Endothelial cell of umbilical vein (primary cell): ENCODE measurements at regions not wholly inside any gene's neighbourhood (a gene's known extent, or its start where the extent isn't known, plus 50 kb on each side); places are given as distances from the start of the nearest gene placed in this dataset.

Experiments used
- BruUV-seq: library from RNA; stranded (reverse); fragments of 400-500 nt; replicated peaks from 2 replicates; lab custom pipeline; 2021; lab: Mats Ljungman, UMichigan
- CTCF ChIA-PET: fragments of 300-600, 350-600 bp; sonication (Branson Sonifier 250); formaldehyde crosslinking; loops from one replicate; lab custom pipeline; 2021; ENCODE audit warnings: antibody characterized with exemption, inconsistent platforms; lab: Charles Lee
- POLR2A ChIA-PET: fragments of 300-600, 350-600 bp; sonication (Branson Sonifier 250); formaldehyde crosslinking; loops from one replicate; lab custom pipeline; 2021; ENCODE audit warnings: antibody characterized with exemption, inconsistent platforms; lab: Charles Lee
- DNase-seq: peaks from one replicate; pipeline ENCODE4 v3.0.0-alpha.2; 2011; ENCODE audit warnings: low read depth, low spot score
- FAIRE-seq: peaks from 2 replicates; lab custom pipeline; 2011; peaks lifted over from hg19 to GRCh38; lab: Jason Lieb, UNC
- H2AFZ ChIP-seq: 2 replicates; pipeline ENCODE4 v1.6.0; 2012; ENCODE audit warnings: low read depth, low read length, control low read depth, inconsistent platforms
- H3K27ac ChIP-seq: 2 replicates; pipeline ENCODE4 v1.5.1; 2011; ENCODE audit warnings: low read depth, mild to moderate bottlenecking, control low read depth, low read length, moderate library complexity; ENCODE audit not compliant: insufficient read depth
- H3K27me3 ChIP-seq, 2 experiments: 2 replicates each; pipeline versions ENCODE4 v1.6.0 to v1.6.1; 2011; ENCODE audit warnings: low read length in 2 of 2, mixed read lengths in 1 of 2; ENCODE audit not compliant: control insufficient read depth in 2 of 2, insufficient read depth in 2 of 2
- H3K36me3 ChIP-seq, 2 experiments: 2 replicates in 1 of 2; 3 replicates in 1 of 2; pipeline ENCODE4 v1.5.1; 2011; ENCODE audit warnings: low read length in 2 of 2, mild to moderate bottlenecking in 1 of 2, moderate library complexity in 1 of 2; ENCODE audit not compliant: control insufficient read depth in 2 of 2, insufficient read depth in 2 of 2; ENCODE audit errors: extremely low read depth in 1 of 2
- H3K4me1 ChIP-seq: 3 replicates; pipeline ENCODE4 v1.5.1; 2011; ENCODE audit warnings: mild to moderate bottlenecking, low read length; ENCODE audit not compliant: control insufficient read depth, insufficient read depth; ENCODE audit errors: extremely low read depth
- H3K4me2 ChIP-seq: 2 replicates; pipeline ENCODE4 v1.6.1; 2011; ENCODE audit warnings: low read length, control low read depth, mixed read lengths; ENCODE audit not compliant: insufficient read depth
- H3K4me3 ChIP-seq, 3 experiments: fragments of 200-600 bp in 1 of 3; sonication (generic), shearing (Covaris generic) in 1 of 3; replicated peaks in 1 of 3; 2 replicates each; pipeline ENCODE4 v1.5.1; 2011 to 2016; ENCODE audit warnings: control low read depth in 3 of 3, low read length in 3 of 3, mild to moderate bottlenecking in 2 of 3, inconsistent platforms in 1 of 3, low read depth in 1 of 3, moderate library complexity in 1 of 3; ENCODE audit not compliant: insufficient read depth in 1 of 3
- H3K79me2 ChIP-seq: 2 replicates; pipeline ENCODE4 v1.6.0; 2012; ENCODE audit warnings: low read length, inconsistent platforms; ENCODE audit not compliant: control insufficient read depth, insufficient read depth
- H3K9ac ChIP-seq: replicated peaks from 2 replicates; pipeline ENCODE3; 2011; ENCODE audit warnings: low read length, control low read depth; ENCODE audit not compliant: insufficient read depth; ENCODE audit errors: extremely low read depth
- H3K9me1 ChIP-seq: replicated peaks from 3 replicates; pipeline ENCODE4 v1.6.0; 2011; ENCODE audit warnings: mild to moderate bottlenecking, low read length; ENCODE audit not compliant: control insufficient read depth, insufficient read depth; ENCODE audit errors: extremely low read depth
- H3K9me3 ChIP-seq: replicated peaks from 2 replicates; pipeline ENCODE4 v1.5.1; 2012; ENCODE audit warnings: low read length, inconsistent platforms; ENCODE audit not compliant: control insufficient read depth, insufficient read depth
- H4K20me1 ChIP-seq: replicated peaks from 2 replicates; pipeline ENCODE3; 2011; ENCODE audit warnings: mild to moderate bottlenecking, low read length; ENCODE audit not compliant: control insufficient read depth, insufficient read depth; ENCODE audit errors: extremely low read depth
- EZH2 ChIP-seq: IDR thresholded peaks from 2 replicates; pipeline ENCODE4 v1.6.1; 2012; ENCODE audit warnings: borderline replicate concordance, low read depth, mild to moderate bottlenecking, moderate library complexity, low read length, inconsistent platforms; ENCODE audit not compliant: severe bottlenecking
- FOS ChIP-seq: IDR thresholded peaks from 2 replicates; pipeline ENCODE4 v1.6.1; 2011; ENCODE audit warnings: mild to moderate bottlenecking, low read length, moderate library complexity, borderline replicate concordance; ENCODE audit not compliant: insufficient read depth
- GATA2 ChIP-seq: IDR thresholded peaks from 2 replicates; pipeline ENCODE4 v1.7.0; 2011; ENCODE audit warnings: low read depth, mild to moderate bottlenecking, moderate library complexity, mixed read lengths, low read length; ENCODE audit not compliant: insufficient read length, insufficient read depth
- JUN ChIP-seq: IDR thresholded peaks from 2 replicates; pipeline ENCODE4 v1.6.1; 2011; ENCODE audit warnings: borderline replicate concordance, low read depth; ENCODE audit not compliant: insufficient read length, insufficient read depth
- MYC ChIP-seq: IDR thresholded peaks from one replicate; pipeline ENCODE4 v1.6.1; 2011; ENCODE audit warnings: mild to moderate bottlenecking, low read depth, low read length
- POLR2A ChIP-seq: IDR thresholded peaks from 2 replicates; pipeline ENCODE4 v1.6.1; 2012; ENCODE audit warnings: low read depth, mild to moderate bottlenecking, control low read depth, low read length
- POLR2AphosphoS5 ChIP-seq: IDR thresholded peaks from 2 replicates; pipeline ENCODE4 v1.6.1; 2012; ENCODE audit warnings: low read depth, mild to moderate bottlenecking, control low read depth, low read length, moderate library complexity; ENCODE audit not compliant: insufficient read depth
- dilution Hi-C: fragments of 300-500 bp; cut with MboI; formaldehyde crosslinking; loops from one replicate; pipeline ENCODE4 v1.15.0; 2019; ENCODE audit warnings: low sequenced_read_pairs; ENCODE audit not compliant: extremely low pct_ligation_motif_present
- intact Hi-C: fragments of 100-400 bp; cut with micrococcal nuclease; formaldehyde crosslinking; loops from one replicate; pipeline ENCODE4 v1.10.0; 2022
- TF ChIP-seq, protein P1 (sequence below), 2 donors: IDR thresholded peaks; 1 replicate in 1 of 2; 2 replicates in 1 of 2; pipeline ENCODE4 v1.5.1; 2011; ENCODE audit warnings: low read length in 2 of 2, mild to moderate bottlenecking in 2 of 2, moderate library complexity in 2 of 2, control low read depth in 1 of 2, inconsistent platforms in 1 of 2, low read depth in 1 of 2; ENCODE audit not compliant: insufficient read depth in 1 of 2; ENCODE audit errors: extremely low read depth in 1 of 2
- TF ChIP-seq, protein P2 (sequence below): IDR thresholded peaks from 2 replicates; pipeline ENCODE4 v1.6.1; 2011; ENCODE audit not compliant: insufficient read depth, insufficient read length

DNA sequence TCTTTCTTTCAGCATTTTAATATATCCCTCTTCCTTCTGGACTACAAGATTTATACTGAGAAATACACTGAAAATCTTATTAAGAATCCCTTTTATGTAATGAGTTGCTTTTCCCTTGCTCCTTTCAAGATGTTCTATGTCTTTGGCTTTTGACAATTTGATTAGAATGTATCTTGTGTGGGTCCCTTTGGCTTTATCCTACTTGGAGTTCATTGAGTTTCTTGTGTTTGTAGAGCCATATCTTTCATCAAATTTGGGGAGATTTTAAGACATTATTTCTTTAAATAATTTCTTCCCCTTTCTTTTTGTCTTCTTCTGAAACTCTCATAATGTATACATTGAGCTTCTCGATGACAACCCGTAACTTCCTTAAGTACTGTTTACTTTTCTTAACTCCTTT is 739.9 kb upstream of the AMOT start:
- no peaks in the 10 kb centered on the region for H3K9me1 ChIP-seq
- TF ChIP-seq MYC (no peak), POLR2AphosphoS5 (no peak), POLR2A (no peak), GATA2 (no peak), EZH2 (no peak), JUN (no peak), FOS (no peak)
- TF ChIP-seq, protein P1, sequence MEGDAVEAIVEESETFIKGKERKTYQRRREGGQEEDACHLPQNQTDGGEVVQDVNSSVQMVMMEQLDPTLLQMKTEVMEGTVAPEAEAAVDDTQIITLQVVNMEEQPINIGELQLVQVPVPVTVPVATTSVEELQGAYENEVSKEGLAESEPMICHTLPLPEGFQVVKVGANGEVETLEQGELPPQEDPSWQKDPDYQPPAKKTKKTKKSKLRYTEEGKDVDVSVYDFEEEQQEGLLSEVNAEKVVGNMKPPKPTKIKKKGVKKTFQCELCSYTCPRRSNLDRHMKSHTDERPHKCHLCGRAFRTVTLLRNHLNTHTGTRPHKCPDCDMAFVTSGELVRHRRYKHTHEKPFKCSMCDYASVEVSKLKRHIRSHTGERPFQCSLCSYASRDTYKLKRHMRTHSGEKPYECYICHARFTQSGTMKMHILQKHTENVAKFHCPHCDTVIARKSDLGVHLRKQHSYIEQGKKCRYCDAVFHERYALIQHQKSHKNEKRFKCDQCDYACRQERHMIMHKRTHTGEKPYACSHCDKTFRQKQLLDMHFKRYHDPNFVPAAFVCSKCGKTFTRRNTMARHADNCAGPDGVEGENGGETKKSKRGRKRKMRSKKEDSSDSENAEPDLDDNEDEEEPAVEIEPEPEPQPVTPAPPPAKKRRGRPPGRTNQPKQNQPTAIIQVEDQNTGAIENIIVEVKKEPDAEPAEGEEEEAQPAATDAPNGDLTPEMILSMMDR (IDR thresholded peaks at IDR 0.05; ENCODE audit: extremely low read depth in 1 of 2, insufficient read depth in 1 of 2, low read depth in 1 of 2, low read length in 2 of 2): no peak
- TF ChIP-seq, protein P2, sequence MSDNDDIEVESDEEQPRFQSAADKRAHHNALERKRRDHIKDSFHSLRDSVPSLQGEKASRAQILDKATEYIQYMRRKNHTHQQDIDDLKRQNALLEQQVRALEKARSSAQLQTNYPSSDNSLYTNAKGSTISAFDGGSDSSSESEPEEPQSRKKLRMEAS: no peak
- H3K27me3 ChIP-seq: no peaks in the 10 kb centered on the region
- no peaks in the 10 kb centered on the region for H3K79me2 ChIP-seq
- H4K20me1 ChIP-seq: no peaks in the 10 kb centered on the region
- no peak overlapping the region for H3K9ac ChIP-seq
- H3K36me3 ChIP-seq: no peaks in the 10 kb centered on the region
- H3K4me3 ChIP-seq: no peak overlapping the region
- CTCF ChIA-PET: no interaction called here
- intact Hi-C loops (no loop called here), dilution Hi-C loops (no loop called here)
- no peaks in the 10 kb centered on the region for H3K9me3 ChIP-seq
- no peak for DNase-seq
- H2AFZ ChIP-seq: no peak overlapping the region
- no TSS peak for BruUV-seq
- no peaks in the 10 kb centered on the region for H3K4me1 ChIP-seq
- POLR2A ChIA-PET: no interaction called here
- no peak overlapping the region for H3K27ac ChIP-seq
- FAIRE-seq: peak; percentile 68
- H3K4me2 ChIP-seq: no peak overlapping the region
